ENCODE measurements at regions not wholly inside any gene's neighbourhood (a gene's known extent, or its start where the extent isn't known, plus 50 kb on each side); places are given as distances from the start of the nearest gene placed in this dataset.
"Not testable (repeated sequence)": the region's sequence is repeated elsewhere in the genome, so short reads cannot be mapped to it uniquely, and the experiment has no call there.

GRCh38 chr5:103904651-103905050 is 342.1 kb upstream of the NUDT12 start:
- DNase-seq = no peak

- DNase-seq = no peak
These were observed 340.3 kb upstream of the NUDT12 start for GRCh38 chr5:103902893-103903292.

- DNase-seq = no peak
These were observed 339.3 kb upstream of the NUDT12 start for GRCh38 chr5:103901885-103902284.

- DNase-seq = no peak
These were observed 334.0 kb upstream of the NUDT12 start for GRCh38 chr5:103896593-103896992.

GRCh38 chr5:103895738-103896137 is 333.1 kb upstream of the NUDT12 start:
- DNase-seq = no peak

- no peak for DNase-seq
These were observed 332.3 kb upstream of the NUDT12 start for GRCh38 chr5:103894882-103895281.

- no peak for DNase-seq
These were observed 328.6 kb upstream of the NUDT12 start for GRCh38 chr5:103891151-103891550.

- DNase-seq = no peak
These were observed 327.7 kb upstream of the NUDT12 start for GRCh38 chr5:103890313-103890712.

GRCh38 chr5:103889500-103890209 is 327.1 kb upstream of the NUDT12 start:
- no peak for DNase-seq

- DNase-seq = no peak
These were observed 324.2 kb upstream of the NUDT12 start for GRCh38 chr5:103886826-103887225.

- no peak for DNase-seq
These were observed 320.6 kb upstream of the NUDT12 start for GRCh38 chr5:103883143-103883542.

GRCh38 chr5:103881560-103881959 is 319.0 kb upstream of the NUDT12 start:
- no peak for DNase-seq

GRCh38 chr5:103867857-103868598 is 305.4 kb upstream of the NUDT12 start:
- no peak for DNase-seq

GRCh38 chr5:103866169-103866568 is 303.6 kb upstream of the NUDT12 start:
- no peak for DNase-seq

GRCh38 chr5:103862398-103862797 is 299.8 kb upstream of the NUDT12 start:
- DNase-seq = no peak

DNA sequence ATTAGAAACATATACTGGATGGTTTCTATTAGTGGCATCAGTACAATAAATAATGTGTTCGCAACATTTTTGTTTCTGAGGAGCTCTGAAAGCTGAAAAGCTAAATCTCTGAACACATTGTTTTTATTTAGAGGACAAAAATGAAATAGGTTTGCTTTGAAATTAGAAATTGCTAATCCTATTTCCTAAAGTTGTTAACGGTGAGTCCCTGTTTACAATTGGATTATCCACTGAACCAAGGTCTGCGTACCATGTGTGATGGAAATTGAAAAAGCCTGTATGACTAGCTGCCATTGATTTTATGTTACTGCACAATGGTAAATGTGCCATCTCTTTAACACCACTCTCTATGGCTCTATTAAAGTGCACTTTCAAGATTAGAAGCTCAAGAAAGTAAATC is 297.7 kb upstream of the NUDT12 start:
- DNase-seq = no peak

DNA sequence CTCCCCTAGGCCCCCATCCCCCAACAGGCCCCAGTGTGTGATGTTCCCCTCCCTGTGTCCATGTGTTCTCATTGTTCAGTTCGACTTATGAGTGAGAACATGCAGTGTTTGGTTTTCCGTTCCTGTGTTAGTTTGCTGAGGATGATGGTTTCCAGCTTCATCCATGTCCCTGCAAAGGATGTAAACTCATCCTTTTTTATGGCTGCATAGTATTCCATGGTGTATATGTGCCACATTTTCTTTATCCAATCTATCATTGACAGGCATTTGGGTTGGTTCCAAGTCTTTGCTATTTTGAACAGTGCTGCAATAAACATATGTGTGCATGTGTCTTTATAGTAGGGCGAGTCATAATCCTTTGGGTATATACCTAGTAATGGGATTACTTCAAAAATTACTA is 295.8 kb upstream of the NUDT12 start:
- not testable (repeated sequence) for DNase-seq

DNA sequence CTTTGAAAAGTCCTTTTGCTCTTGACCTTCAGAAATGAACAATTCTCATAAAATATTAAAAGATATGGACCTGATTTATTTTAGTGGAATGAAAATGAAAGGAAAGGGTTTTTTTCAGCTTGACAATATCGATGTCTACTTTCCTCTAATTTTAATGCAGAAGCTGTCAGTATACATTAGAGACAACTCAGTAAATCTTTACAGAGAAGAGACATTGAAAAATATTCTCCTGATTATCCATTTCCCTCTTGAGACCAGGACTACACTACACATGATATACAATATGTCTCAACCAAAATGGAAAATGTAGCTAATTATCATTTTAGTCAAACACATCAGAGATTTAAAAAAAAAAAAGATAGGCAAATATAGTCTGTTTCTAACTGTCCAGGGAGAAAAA is 288.5 kb upstream of the NUDT12 start:
- DNase-seq = no peak

DNA sequence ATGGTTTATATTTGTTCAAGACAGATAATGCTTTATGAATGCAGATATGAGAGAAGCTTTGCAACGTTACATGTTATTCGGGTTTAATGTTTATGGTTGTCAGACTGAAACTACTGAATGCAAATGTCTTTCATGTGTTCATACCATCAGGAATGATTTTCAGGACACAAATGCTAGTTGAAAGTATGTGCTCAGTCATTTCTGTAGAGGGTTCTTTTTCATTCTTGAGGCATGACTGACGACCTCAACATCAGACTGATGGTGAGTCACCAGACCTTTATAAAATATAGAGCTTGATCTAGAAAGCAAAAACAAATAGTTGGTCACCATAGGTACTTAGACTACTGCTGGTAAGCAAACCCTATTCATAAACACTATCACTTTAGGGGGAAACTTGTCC is 287.3 kb upstream of the NUDT12 start:
- no peak for DNase-seq

DNA sequence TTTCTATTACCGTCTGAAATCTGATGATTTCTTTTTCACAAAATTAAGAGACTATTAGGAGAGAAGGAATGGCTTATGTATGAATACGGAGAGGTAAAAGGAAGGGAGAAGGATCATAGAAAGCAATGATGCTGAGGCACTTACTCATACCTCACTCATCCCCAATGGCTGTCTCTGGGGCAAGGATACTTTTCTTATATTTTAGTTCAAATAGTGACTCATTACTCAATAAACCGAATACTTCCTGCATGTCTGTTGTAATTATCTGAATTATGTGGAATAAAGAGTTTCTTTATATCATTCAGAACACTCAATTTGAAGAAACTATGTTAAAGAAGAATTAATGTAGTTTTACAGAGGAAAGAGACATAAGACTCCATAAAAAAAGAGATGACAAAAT is 284.5 kb upstream of the NUDT12 start:
- no peak for DNase-seq

DNA sequence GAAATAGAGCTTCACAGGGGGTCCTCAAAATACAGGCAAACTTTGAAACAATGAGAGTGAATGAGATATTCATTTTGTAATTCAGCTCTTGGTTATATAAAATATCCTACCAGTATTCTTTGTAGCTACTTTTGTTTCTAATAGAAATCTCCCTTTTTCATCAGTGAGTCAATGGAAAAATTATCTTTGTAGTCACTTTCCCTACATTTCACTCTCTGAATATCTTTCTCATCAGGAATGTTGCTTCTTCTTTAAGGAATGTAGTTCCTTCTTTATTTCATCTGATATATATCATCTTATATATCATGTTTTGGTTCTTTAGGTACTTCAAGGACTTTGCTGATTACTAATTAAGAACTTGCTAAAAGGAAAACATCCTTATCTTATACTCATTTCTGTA is 280.3 kb upstream of the NUDT12 start:
- DNase-seq = no peak

DNA sequence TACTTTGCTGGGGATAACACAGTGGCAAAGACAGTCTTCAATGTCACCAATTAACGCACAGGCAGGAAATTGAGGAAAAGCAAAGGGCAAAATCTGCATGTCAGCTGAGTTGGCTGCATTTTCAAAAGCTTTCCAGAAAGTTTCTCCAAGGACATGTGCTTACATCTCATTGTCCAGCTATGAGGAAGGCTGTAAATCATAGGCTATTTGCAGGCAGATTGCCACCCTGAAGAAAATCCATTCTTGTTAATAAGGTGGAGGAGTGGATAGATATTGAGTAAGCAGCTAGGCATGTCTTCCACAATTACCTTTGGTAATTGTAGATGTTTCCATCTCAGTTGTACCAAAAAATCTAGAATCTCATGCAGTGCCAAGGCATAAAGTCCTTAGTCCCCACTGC is 278.0 kb upstream of the NUDT12 start:
- no peak for DNase-seq

GRCh38 chr5:103834216-103834615 is 271.6 kb upstream of the NUDT12 start:
- no peak for DNase-seq

- no peak for DNase-seq
These were observed 267.0 kb upstream of the NUDT12 start for GRCh38 chr5:103829585-103829984.

DNA sequence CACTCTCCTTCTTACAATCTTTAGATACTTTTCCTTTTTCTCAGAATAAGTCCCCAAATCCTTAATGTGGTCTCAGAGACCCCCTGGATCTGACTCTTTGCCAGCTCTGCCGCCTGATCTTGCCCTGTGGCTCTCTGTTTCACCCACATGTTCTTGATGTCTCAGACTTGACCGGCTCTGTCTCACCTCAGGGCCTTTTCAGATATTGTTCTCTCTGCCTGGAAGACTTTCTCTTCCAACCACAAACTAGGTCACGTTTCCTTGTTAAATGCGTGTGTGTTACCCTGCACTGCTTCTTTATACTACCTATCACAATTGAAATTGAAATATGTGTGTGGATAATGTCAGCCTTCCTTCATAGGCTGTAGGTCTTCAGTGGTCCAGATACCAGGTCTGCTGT is 265.4 kb upstream of the NUDT12 start:
- DNase-seq = no peak

Data from CD4-positive, alpha-beta T cell treated with Interferon alpha-2 for 1 hour (primary cell).